NCI-H524 treated with DMSO at 0.1 percent for 48 hours (cell line): ENCODE measurements at regions not wholly inside any gene's neighbourhood (a gene's known extent, or its start where the extent isn't known, plus 50 kb on each side); places are given as distances from the start of the nearest gene placed in this dataset.
"Not testable (repeated sequence)": the region's sequence is repeated elsewhere in the genome, so short reads cannot be mapped to it uniquely, and the experiment has no call there.

ENCODE experiments used
- DNase-seq: peaks from one replicate; lab custom pipeline; 2025; lab: John Stamatoyannopoulos, UW

DNA sequence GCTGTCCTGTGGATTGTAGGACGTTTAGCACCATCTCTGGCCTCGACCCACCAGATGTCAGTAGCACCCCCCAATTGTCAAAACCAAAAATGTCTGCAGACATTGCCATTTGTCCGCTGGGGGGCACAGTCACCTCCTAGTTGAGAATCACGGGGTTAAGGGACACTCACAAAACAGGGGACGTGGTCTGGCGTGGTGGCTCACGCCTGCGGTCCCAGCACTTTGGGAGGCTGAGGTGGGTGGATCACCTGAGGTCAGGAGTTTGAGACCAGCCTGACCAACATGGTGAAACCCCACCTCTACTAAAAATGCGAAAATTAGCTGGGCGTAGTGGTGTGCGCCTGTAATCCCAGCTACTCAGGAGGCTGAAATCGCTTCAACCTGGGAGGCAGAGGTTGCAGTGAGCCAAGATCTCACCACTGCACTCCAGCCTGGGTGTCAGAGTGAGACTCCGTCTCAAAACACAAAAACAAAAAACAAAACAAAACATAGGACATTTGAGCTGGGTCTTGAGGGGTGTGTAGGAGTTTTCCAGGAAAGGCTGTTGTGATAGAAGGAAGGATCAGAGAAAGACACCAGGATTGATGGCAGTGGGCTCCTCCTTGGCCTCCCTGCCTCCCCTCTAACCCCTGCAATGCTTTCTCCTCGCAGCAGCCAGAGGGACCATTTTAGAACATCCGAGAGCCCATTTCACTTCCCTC is 171.8 kb upstream of the GSE1 start:
- no peak for DNase-seq

- no peak for DNase-seq
Observed at GRCh38 chr16:85441890-85442670, 171.0 kb upstream of the GSE1 start.

GRCh38 chr16:85443116-85443515 is 170.0 kb upstream of the GSE1 start:
- no peak for DNase-seq

DNA sequence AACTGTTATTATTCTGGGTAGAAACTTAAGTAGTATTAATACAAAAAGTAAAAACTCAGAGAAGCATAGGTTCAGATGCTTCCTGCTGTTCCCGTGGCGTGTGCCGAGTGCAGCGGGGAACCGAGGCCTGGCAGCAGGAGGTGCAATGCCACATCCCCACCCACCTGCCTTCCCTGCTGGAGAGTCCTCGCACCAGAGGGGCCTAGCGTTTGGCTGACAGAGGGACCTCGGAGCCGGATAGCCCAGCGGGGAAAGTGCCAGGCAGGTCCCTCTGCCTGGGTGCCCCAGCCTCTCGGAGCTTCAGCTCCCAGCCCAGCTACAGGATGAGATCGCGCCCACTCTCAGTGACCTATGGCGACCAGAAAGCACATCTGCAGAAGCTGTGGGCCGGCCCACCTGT is 169.6 kb upstream of the GSE1 start:
- no peak for DNase-seq

GRCh38 chr16:85445064-85445778 is 167.9 kb upstream of the GSE1 start:
- peak; percentile 78 for DNase-seq

GRCh38 chr16:85445779-85446222 is 167.3 kb upstream of the GSE1 start:
- DNase-seq = no peak

DNA sequence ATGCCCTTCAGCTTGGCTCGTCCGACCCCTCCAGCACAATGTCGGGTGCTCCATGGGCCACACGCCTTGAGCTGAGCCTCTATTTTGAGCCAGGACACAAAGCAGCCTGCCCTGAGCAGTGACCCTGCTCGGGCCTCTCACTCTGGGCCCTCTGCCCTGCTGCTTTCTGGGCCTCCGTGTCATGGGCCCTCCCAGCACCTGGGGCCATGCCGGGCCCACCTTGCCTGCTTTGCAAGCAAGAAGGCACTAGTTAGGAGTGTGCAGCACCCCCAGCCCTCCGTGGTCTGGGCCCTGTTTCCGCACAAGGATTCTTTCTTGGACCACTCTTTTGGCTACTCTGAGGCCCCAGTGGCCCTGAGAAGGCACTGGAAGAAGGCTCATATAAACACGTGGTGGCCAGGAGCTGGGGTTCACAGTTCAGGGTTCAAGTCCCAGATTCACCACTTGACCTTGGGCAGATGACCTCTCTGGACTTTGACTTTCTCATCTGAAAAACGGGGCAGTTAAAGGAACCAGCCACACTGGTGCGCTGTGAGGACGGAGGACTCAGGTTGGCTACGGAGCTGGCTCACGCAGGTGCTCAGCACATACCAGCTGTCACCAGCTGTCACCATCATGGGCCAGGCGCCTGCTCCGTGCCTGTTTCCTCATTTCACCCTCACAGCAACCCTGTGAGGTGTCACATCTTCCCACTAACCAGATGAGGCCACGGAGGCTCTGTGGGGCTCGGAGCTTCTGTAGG is 166.0 kb upstream of the GSE1 start:
- peak; percentile 66 for DNase-seq

GRCh38 chr16:85447693-85448313 is 165.3 kb upstream of the GSE1 start:
- DNase-seq = no peak

DNA sequence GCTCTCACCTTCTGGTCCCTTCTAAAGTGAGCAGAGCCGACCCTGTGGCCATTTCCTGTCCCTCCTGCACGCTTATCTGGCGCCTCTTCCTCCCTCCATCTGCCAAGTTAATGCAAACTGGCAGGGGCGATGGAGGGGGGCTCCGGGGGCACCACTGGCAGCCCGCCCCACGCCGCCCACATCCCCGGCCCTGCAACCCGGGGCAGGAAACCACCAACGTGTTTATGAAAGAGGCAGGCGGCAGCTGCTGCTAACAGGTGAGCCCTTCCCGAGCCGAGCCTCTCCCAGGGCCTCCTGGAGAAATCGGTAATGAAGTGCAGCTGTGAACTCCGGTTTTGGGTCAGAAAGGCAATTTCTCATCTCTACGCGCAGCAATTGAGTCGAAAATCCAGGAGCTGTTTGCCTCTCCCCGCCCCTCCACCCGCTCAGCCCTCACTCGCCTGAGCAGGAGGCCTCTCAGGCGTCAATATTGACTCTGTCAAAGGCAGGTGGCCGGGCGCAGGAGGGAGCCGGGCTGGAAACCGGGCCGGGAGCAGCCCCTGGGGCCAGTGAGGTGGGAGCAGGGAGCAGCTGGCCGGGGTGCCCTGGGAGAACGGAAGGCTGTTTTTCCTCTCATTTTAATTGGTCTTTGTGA is 164.4 kb upstream of the GSE1 start:
- peak; percentile 93 for DNase-seq

DNA sequence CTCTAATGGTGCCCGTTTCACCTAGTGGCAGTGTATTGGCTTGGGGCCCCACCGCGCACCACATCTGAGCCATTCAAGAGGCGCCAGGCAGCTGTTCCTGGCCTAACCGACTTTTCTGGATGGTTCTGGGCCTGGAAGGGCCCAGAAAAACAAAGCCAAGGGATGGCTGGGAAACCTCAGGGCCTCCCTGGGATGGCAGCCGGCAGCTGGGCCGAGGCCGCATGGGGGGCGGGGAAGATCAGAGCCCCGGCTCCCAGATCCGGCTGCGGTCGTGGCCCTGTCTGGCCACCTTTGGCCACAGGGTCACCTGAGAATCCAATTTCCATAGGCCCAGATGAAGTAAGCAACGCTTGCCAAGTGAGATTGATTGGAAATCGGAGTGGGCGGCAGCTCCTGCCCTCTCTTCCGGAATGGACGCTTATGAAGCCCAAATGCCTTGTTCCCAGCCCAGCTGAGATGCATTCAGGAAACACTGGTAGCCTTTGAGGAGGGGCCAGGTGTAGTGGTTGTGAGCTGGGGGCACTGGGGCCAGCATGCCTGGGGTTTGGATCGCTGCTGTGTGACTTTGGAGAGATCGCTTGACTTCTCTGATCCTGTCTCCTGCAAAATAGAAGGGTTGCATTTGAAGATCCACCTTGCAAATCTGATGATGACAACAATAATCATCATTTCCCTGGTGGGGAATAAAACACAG is 163.8 kb upstream of the GSE1 start:
- no peak for DNase-seq

- no peak for DNase-seq
Observed at GRCh38 chr16:85449885-85450245, 163.3 kb upstream of the GSE1 start.

DNA sequence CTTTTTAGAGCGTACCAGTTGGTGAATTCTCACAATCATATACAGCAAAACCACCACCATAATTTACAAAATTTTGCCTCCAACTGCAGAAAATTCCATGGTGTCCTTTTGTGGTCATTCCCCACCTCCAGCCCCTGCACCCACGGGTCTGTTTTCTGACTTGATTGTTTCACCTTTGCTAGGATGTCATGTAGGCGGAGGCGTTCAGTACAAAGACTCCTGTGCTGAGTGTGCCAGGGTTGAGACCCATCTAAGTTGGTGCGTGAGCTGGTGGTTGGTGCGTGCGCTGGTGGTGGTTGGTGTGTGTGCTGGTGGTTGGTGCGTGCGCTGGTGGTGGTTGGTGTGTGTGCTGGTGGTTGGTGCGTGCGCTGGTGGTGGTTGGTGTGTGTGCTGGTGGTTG is 162.0 kb upstream of the GSE1 start:
- DNase-seq = not testable (repeated sequence)

- peak; percentile 90 for DNase-seq
Observed at GRCh38 chr16:85451641-85452363, 161.3 kb upstream of the GSE1 start.

GRCh38 chr16:85452364-85453193 is 160.5 kb upstream of the GSE1 start:
- no peak for DNase-seq

DNA sequence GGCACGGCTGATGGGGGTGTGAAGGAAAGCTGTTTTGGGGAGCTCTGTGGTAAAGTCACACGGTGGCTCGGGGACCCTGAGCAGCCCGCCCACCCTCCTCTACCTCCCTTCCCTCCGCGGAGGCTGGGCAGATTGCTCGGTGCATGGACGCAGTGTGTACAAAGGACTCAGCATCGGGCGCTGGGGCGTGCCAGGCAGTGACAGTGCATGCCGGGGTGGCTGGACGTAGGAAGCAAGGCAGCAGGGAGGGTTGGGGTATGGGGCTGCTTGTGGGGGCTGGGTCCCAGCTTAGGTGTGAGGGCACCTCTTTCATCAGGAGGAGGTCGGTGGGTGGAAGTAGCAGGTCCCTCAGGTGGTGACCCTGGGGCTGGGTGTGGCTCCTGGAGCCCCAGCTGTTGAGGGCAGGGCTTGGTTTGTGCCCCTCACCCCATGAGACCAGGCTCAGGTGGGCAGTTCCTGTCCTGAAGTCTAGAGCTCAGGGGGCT is 159.9 kb upstream of the GSE1 start:
- no peak for DNase-seq

- no peak for DNase-seq
Observed at GRCh38 chr16:85453703-85454102, 159.4 kb upstream of the GSE1 start.

DNA sequence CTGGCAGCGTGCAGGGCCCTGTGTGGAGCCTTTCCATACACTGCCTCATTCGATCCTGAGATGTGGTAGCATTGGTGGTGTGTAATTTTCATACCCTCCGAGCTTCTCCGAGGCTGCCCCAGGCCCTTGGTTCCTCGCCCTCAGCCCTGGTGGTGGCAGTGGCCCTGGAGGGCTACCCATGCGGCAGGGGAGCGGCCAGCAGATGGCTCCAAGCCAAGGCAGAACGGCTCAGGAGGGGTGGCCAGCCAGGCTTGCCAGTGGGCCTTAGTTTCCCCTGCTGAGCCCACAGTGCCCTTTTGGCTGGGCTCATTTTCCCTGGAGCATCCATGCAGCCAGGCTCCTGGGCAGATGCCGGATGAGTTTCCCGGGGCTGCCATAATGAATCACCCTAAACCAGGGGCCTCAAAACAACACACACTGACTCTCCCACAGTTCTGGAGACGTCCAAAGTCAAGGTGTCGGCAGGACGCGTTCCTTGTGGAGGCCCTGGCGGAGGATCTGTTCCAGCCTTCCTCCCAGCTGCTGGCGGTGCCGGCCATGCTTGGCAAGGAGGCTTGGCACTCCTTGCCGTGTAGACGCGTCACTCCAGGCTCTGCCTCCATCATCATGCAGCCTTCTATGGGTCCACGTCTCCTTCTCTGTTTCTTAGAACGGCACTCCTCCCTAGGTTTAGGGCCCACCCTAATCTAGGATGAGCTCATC is 158.8 kb upstream of the GSE1 start:
- DNase-seq = no peak

DNA sequence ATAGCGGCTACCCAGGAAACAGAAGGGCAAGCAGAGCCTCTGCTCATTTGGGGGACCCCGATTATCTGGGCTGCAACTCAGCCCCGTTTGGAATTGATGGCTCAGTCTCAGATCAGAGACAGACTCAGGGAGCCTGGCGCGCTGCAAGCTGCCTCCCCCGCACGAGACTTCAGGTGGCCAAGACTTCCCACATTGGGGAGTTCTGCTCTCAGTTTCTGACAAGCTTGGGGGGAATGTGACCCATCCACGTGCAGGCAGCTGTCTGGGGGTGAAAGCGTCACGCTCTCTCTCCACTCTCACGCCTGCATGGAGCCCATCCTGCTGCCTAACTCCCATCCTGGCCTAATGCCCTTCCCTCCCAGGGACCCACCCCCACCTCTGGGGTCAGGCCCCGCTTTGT is 157.6 kb upstream of the GSE1 start:
- no peak for DNase-seq
